B cell (primary cell): ENCODE measurements at regions not wholly inside any gene's neighbourhood (a gene's known extent, or its start where the extent isn't known, plus 50 kb on each side); places are given as distances from the start of the nearest gene placed in this dataset.

ENCODE experiments used
- ATAC-seq: fragments of 200-7000 bp; cut with Tn5 transposase; one replicate; pipeline ENCODE4 v1.10.0; 2021; ENCODE audit warnings: low read depth, mild to moderate bottlenecking, moderate number of reproducible peaks, moderate library complexity
- CTCF ChIA-PET: fragments of 350-600 bp; sonication (Branson Sonifier 250); formaldehyde crosslinking; loops from one replicate; lab custom pipeline; 2021; ENCODE audit warnings: antibody characterized with exemption, inconsistent platforms; lab: Charles Lee
- POLR2A ChIA-PET: fragments of 350-600 bp; sonication (Branson Sonifier 250); formaldehyde crosslinking; loops from one replicate; lab custom pipeline; 2021; ENCODE audit warnings: antibody characterized with exemption; lab: Charles Lee
- DNase-seq: peaks from one replicate; pipeline ENCODE4 v3.0.0; 2013
- H2AFZ ChIP-seq: 2 replicates; pipeline ENCODE4 v1.6.1; 2012; ENCODE audit warnings: mild to moderate bottlenecking, low read depth, low read length; ENCODE audit not compliant: insufficient read depth, poor library complexity, severe bottlenecking
- H3K27ac ChIP-seq, 2 donors: 1 replicate in 1 of 2; 2 replicates in 1 of 2; pipeline ENCODE4 v1.5.1; 2012 to 2013; ENCODE audit warnings: low read length in 2 of 2, mild to moderate bottlenecking in 2 of 2, moderate library complexity in 1 of 2
- H3K27me3 ChIP-seq, 4 experiments: fragments of 200-600 bp in 1 of 4; sonication (generic) in 1 of 4; replicated peaks in 1 of 4; 1 replicate in 2 of 4; 2 replicates in 2 of 4; pipeline versions ENCODE4 v1.6.1 to v1.7.0; 2013 to 2016; ENCODE audit warnings: low read length in 3 of 4, mild to moderate bottlenecking in 2 of 4, mixed read lengths in 1 of 4, moderate library complexity in 1 of 4; ENCODE audit not compliant: insufficient read depth in 4 of 4, control insufficient read depth in 3 of 4; ENCODE audit errors: control extremely low read depth in 1 of 4
- H3K36me3 ChIP-seq, 2 experiments: replicated peaks in 1 of 2; 1 replicate in 1 of 2; 2 replicates in 1 of 2; pipeline versions ENCODE4 v1.6.1 to v1.7.1; 2013; ENCODE audit warnings: low read length in 1 of 2; ENCODE audit not compliant: insufficient read depth in 2 of 2, control insufficient read depth in 1 of 2; ENCODE audit errors: control extremely low read depth in 1 of 2, extremely low read depth in 1 of 2
- H3K4me1 ChIP-seq, 2 donors: fragments of 200-600 bp in 1 of 2; sonication (generic) in 1 of 2; 1 replicate in 1 of 2; 2 replicates in 1 of 2; pipeline versions ENCODE4 v1.5.1 to v1.6.1; 2013 to 2017; ENCODE audit warnings: low read length in 2 of 2; ENCODE audit not compliant: control insufficient read depth in 2 of 2, insufficient read depth in 2 of 2
- H3K4me2 ChIP-seq: replicated peaks from 2 replicates; pipeline ENCODE3; 2012; ENCODE audit warnings: mild to moderate bottlenecking, low read depth, low read length; ENCODE audit not compliant: poor library complexity, severe bottlenecking
- H3K4me3 ChIP-seq, 5 experiments: fragments of 200-600 bp in 1 of 5; sonication (generic) in 1 of 5; 1 replicate in 3 of 5; 2 replicates in 2 of 5; pipeline versions ENCODE4 v1.5.1 to v1.7.0; 2011 to 2016; ENCODE audit warnings: low read length in 4 of 5, mild to moderate bottlenecking in 4 of 5, low read depth in 2 of 5, control low read depth in 1 of 5, moderate library complexity in 1 of 5; ENCODE audit not compliant: insufficient read depth in 1 of 5; ENCODE audit errors: control extremely low read depth in 1 of 5, extremely low read depth in 1 of 5
- H3K79me2 ChIP-seq: fragments of 200-600 bp; sonication (generic); one replicate; pipeline ENCODE4 v1.6.0; 2016; ENCODE audit warnings: low read length; ENCODE audit not compliant: control insufficient read depth, insufficient read depth
- H3K9ac ChIP-seq: fragments of 200-600 bp; sonication (generic); 2 replicates; pipeline ENCODE4 v1.6.1; 2017; ENCODE audit warnings: mild to moderate bottlenecking, low read length, moderate library complexity
- H3K9me3 ChIP-seq, 3 donors: one replicate each; pipeline versions ENCODE4 v1.6.1 to v1.7.1; 2013; ENCODE audit warnings: low read length in 2 of 3; ENCODE audit not compliant: control insufficient read depth in 2 of 3, insufficient read depth in 1 of 3; ENCODE audit errors: control extremely low read depth in 1 of 3
- H4K20me1 ChIP-seq: 2 replicates; pipeline ENCODE4 v1.6.0; 2012; ENCODE audit warnings: mild to moderate bottlenecking, low read length; ENCODE audit not compliant: insufficient read depth, control insufficient read depth, poor library complexity, severe bottlenecking
- H3K27ac Mint-ChIP-seq: one replicate; pipeline ENCODE4 v1.8.0; 2021; ENCODE audit warnings: mixed read lengths
- H3K27me3 Mint-ChIP-seq: one replicate; pipeline ENCODE4 v1.8.0; 2021; ENCODE audit warnings: mixed read lengths
- H3K4me1 Mint-ChIP-seq: one replicate; pipeline ENCODE4 v1.8.0; 2021; ENCODE audit warnings: mixed read lengths
- H3K4me3 Mint-ChIP-seq: one replicate; pipeline ENCODE4 v1.8.0; 2021; ENCODE audit warnings: mixed read lengths
- H3K9me3 Mint-ChIP-seq: one replicate; pipeline ENCODE4 v1.8.0; 2022; ENCODE audit warnings: mixed read lengths; ENCODE audit not compliant: insufficient read depth
- CTCF ChIP-seq: fragments of 200-600 bp; IDR thresholded peaks from one replicate; pipeline ENCODE4 v1.8.0; 2022; ENCODE audit warnings: antibody characterized with exemption, mild to moderate bottlenecking
- EZH2 ChIP-seq: IDR thresholded peaks from 2 replicates; pipeline ENCODE4 v1.6.1; 2012; ENCODE audit warnings: borderline replicate concordance, low read depth, mild to moderate bottlenecking, moderate library complexity, low read length; ENCODE audit not compliant: insufficient read depth, poor library complexity, severe bottlenecking
- WGBS: methylation state at CpG from one replicate; pipeline ENCODE4 v1.1.5; 2013; ENCODE audit warnings: missing lambda C conversion rate; ENCODE audit not compliant: insufficient coverage; 5-methylcytosine and 5-hydroxymethylcytosine counted together
- intact Hi-C: fragments of 100-400 bp; cut with micrococcal nuclease; formaldehyde crosslinking; loops from one replicate; pipeline ENCODE4 v1.10.0; 2022

- DNase-seq = no peak
- Histone ChIP-seq H3K4me3 (no peak overlapping the region), H3K36me3 (no peaks in the 10 kb centered on the region), H3K9me3 (no peaks in the 10 kb centered on the region), H3K27me3 (no peaks in the 10 kb centered on the region), H3K4me2 (no peak overlapping the region), H3K4me1 (no peaks in the 10 kb centered on the region), H2AFZ (no peak overlapping the region), H3K9ac (no peak overlapping the region), H3K79me2 (no peaks in the 10 kb centered on the region), H4K20me1 (no peaks in the 10 kb centered on the region), H3K27ac (no peak overlapping the region)
- intact Hi-C loops = no loop called here
- 82% methylated on average over 4 of the region's 4 CpGs for WGBS
- POLR2A ChIA-PET = no interaction called here
- ATAC-seq = no peak
- Mint-ChIP-seq H3K27ac (no peak overlapping the region), H3K9me3 (no peaks in the 10 kb centered on the region), H3K4me1 (no peaks in the 10 kb centered on the region), H3K4me3 (no peak overlapping the region), H3K27me3 (peaks cover 13% of the 10 kb centered on the region)
- TF ChIP-seq CTCF (no peak), EZH2 (no peak)
- CTCF ChIA-PET = no interaction called here
These were observed 616.2 kb upstream of the CAMK1G start for GRCh38 chr1:208967334-208967733.

GRCh38 chr1:208974717-208975116, 608.8 kb upstream of the CAMK1G start:
- Mint-ChIP-seq H3K9me3 (no peaks in the 10 kb centered on the region), H3K4me1 (no peaks in the 10 kb centered on the region), H3K27me3 (peaks cover 5% of the 10 kb centered on the region), H3K4me3 (no peak overlapping the region), H3K27ac (no peak overlapping the region)
- no peak for ATAC-seq
- ChIA-PET POLR2A (no interaction called here), CTCF (no interaction called here)
- Histone ChIP-seq H2AFZ (no peak overlapping the region), H3K27me3 (no peaks in the 10 kb centered on the region), H3K9ac (no peak overlapping the region), H3K36me3 (no peaks in the 10 kb centered on the region), H3K79me2 (no peaks in the 10 kb centered on the region), H3K27ac (no peak overlapping the region), H3K9me3 (no peaks in the 10 kb centered on the region), H3K4me1 (no peaks in the 10 kb centered on the region), H3K4me3 (no peak overlapping the region), H3K4me2 (no peak overlapping the region), H4K20me1 (no peaks in the 10 kb centered on the region)
- intact Hi-C loops = no loop called here
- TF ChIP-seq EZH2 (no peak), CTCF (no peak)
- DNase-seq = no peak
- WGBS = 100% methylated on average over 1 of the region's 4 CpGs
